ENCODE measurements at regions not wholly inside any gene's neighbourhood (a gene's known extent, or its start where the extent isn't known, plus 50 kb on each side); places are given as distances from the start of the nearest gene placed in this dataset.

DNA sequence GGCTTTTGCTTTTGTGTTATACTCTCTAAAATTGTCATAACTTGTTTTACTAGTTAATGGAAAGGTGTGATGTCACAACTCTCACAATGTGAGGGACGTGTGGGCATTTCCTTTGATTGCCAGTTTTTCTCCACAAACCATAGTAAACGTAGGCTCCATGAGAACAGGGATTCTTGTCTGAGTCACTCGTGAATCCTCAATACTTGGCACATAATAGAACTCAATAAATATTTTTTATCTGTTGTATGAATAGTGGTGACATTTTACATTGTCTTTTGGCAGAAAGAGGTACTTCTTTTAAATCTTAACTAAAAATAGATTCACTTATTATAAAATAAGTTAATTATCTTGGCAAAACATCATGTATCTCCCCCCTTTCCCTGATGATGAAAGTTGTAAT, 69.0 kb upstream of the CNKSR3 start:
- no peak for TF ChIP-seq NR2F2 (IDR thresholded peaks at IDR 0.05)
- TF ChIP-seq JUND (IDR thresholded peaks at IDR 0.05), result no peak
- no peak for TF ChIP-seq ATF3 (IDR thresholded peaks at IDR 0.05)
- no peak for TF ChIP-seq CTCF (IDR thresholded peaks at IDR 0.05; ENCODE audit: low read depth, low read length, missing input control)
- no peak for TF ChIP-seq HNF4G (IDR thresholded peaks at IDR 0.05)
- no peak for TF ChIP-seq TAF1 (conservative IDR thresholded peaks at IDR 0.05)
- TF ChIP-seq RXRA (IDR thresholded peaks at IDR 0.05), result no peak
- no peak for TF ChIP-seq FOXA1 (IDR thresholded peaks at IDR 0.05)
